HG03108 (cell line): ENCODE measurements at regions not wholly inside any gene's neighbourhood (a gene's known extent, or its start where the extent isn't known, plus 50 kb on each side); places are given as distances from the start of the nearest gene placed in this dataset.
"Not testable (repeated sequence)": the region's sequence is repeated elsewhere in the genome, so short reads cannot be mapped to it uniquely, and the experiment has no call there.

ENCODE experiments used
- ATAC-seq: cut with Tn5 transposase; IDR thresholded peaks from one replicate; pipeline ENCODE4 v1.9.1; 2021; ENCODE audit warnings: moderate library complexity; ENCODE audit not compliant: unreplicated experiment

DNA sequence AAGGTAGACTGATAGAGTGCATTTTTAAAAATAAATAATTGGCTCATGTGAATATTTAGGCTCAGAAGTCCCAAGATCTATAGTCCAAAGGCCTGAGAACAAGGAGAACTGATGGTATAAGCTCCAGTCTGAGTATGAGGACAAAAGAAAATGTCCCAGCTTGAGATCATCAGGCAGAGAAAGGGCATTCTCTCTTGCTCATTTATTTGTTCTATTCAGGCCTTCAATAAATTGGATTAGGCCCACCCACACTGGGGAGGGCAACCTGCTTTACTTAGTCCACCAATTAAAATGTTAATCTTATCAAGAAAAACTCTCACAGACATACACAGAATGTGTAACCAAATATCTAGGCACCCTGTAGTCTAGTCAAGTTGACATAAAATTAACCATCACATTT is 644.4 kb upstream of the MDGA2 start:
- no peak for ATAC-seq

DNA sequence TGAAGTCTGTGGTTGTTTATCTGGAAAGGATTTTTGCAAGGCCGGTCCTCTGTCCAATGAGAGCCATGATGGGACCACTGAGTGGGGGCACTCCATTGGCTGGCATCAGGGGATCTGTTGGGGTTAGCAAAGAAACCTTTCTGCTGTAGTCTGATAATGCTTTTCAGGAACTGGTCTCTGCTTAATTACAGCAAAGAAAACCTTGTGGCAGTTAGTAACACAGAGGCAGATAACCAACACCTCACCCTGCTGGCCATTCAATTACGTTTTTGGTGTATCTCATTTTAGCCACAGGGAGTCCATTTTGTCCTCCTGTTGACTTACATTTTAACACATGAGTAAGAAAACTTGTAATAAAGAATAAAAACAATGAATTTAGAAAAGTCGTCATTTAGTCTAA is 629.3 kb upstream of the MDGA2 start:
- ATAC-seq: no peak

DNA sequence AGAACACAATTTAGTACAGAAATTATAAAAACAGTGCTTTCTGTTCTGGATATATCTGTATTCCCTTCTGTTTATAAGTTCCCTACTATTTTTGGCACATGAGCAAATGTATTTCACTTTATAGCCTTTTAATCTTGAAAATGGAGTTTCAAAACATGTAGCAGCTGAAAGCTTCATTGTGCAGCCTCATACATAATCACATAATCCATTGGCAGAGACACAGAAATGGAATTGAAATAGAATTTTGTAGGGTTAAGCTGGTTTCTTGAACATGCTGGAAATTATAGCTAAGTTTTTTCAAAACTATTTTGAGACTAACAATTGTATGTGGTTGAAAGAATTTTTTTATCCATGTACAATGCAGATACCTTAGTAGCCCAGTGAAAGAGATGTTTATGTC is 614.3 kb upstream of the MDGA2 start:
- ATAC-seq: no peak

DNA sequence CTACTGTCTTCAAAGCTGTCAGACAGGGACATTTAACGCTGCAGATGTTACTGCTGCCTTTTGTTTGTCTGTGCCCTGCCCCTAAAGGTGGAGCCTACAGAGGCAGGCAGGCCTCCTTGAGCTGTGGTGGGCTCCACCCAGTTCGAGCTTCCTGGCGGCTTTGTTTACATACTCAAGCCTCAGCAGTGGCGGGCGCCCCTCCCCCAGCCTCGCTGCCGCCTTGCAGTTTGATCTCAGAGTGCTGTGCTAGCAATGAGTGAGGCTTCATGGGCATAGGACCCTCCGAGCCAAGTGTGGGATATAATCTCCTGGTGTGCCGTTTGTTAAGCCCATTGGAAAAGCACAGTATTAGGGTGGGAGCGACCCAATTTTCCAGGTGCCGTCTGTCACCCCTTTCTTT is 609.8 kb upstream of the MDGA2 start:
- ATAC-seq: not testable (repeated sequence)

DNA sequence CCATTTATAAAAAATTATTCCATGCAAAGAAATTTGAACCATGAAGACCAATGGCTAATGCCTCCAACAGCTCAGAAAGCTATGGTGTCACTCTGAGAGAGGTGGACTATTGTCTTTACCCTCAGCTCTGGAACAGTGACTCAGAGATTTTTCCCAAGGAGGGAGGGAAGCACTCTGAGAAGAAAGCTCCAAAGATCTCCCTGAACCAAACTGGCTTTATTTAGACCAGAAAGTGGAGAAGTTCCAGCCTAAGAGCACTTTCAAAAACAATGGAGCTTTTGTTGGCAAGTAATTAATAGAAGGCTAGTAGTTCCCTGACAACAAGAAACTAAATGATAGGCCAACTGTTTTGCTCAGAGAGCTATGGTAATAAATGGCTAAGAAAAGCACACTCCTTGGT is 599.9 kb upstream of the MDGA2 start:
- ATAC-seq: no peak

DNA sequence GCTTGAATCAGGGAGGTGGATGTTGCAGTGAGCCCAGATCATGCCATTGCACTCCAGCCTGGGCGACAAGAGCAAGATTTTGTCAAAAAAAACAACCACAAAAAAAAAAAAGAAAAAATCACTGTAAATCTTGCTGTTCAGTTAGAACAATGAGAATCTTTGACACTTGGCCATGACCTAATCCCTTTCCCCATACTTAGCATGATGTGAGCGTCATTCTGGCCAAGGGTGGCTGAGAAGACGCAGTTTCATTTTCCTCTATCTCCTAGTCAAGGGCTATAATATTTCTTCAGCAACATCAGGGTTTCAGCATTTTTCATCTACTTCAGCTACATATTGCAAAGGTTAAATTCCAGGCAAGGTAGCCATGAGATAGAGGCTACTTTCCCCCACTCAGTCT is 599.4 kb upstream of the MDGA2 start:
- ATAC-seq: no peak

DNA sequence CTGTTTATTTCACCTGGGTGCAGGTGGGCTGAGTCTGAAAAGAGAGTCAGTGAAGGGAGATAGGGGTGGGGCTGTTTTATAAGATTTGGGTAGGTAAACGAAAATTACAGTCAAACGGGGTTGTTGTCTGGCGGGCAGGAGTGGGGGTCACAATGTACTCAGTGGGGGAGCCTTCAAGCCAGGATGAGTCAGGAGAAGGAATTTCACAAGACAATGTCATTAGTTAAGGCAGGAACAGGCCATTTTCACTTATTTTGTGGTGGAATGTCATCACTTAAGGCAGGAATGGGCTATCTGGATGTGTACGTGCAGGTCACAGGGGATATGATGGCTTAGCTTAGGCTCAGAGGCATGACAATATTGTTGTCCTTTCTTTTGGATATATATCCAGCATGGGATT is 592.5 kb upstream of the MDGA2 start:
- not testable (repeated sequence) for ATAC-seq

DNA sequence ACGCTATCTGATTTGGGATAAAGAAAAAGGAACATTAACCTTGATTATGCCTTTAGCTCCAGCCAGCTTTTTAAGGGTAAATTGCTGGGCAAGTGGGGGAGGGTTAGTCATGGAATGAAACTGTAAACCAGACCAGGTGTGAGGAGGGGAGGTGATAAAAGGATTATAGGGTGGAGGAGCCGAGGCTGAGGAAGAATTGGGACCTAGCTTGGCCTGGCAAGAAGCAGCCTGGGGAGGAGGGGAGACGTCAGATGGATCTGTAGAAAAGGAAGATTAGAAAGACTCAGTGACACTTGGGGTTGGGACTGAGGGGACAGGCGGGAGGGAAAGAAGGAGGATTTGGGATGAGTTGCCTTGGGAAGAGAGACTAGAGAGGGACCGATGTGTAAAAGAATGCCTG is 590.8 kb upstream of the MDGA2 start:
- ATAC-seq: not testable (repeated sequence)

DNA sequence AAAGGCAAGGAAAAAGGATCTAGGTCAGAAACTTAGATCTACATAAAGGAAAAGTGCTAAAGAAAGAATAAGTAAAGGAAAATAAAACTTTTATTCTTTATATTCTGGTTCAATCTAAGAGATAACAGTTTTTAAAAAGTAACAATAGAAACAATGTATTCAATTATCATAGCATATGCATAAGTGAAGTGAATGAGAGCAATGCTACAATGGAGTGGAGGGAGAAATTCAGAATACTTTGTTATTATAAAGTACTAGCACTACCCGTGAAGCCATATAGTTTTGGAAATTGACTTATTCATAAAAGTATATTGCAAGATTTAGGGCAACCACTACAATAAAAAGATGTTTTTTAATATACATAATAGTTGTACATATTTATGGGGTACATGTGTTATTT is 586.0 kb upstream of the MDGA2 start:
- ATAC-seq: no peak

DNA sequence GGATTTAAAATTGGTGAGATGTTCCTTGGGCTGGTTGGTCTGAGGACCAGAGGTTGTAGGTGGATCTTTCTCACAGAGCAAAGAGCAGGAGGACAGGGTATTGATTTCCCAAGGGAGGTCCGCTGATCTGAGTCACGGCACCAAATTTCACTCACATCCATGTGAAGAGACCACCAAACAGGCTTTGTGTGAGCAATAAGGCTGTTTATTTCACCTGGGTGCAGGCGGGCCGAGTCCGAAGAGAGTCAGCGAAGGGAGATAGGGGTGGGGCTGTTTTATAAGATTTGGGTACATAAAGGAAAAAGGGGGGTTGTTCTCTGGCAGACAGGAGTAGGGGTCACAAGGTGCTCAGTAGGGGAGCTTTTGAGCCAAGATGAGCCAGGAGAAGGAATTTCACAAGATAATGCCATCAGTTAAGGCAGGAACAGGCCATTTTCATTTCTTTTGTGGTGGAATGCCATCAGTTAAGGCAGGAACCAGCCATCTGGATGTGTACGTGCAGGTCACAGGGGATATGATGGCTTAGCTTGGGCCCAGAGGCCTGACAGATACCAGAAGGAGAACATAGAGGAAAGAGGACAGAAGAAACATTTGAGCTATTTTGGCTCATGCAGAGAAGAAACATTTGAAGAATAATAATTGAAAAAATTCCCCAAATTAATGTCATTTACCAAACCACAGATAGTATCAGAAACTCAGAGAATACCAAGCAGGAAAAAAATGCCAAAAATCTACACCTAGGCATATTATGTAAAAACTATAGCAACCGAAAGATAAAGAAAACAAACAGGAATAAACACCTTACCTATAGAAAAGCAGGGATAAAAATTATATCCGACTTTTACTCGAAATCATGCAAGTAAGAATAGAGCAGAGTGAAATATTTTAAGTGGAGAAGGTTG is 585.2 kb upstream of the MDGA2 start:
- ATAC-seq: not testable (repeated sequence)

DNA sequence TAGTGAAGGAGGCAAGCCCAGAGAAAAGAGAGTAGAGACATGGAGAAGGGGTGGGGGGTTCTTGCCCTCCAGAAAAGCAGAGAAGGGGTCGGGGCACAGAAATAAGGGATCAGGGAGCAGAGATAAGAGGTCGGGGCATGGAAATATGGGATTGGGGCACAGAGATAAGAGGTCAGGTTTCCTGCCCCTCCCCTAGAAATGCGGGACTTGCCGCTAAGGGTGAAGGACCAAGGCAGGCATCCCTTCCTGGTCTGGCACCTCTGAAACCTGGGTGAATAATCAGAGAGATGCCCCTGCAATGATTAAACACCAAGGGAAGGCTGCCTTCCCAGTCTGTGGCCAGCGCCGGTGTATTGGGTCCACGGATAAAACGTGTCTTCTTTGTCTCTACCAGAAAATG is 584.5 kb upstream of the MDGA2 start:
- not testable (repeated sequence) for ATAC-seq

DNA sequence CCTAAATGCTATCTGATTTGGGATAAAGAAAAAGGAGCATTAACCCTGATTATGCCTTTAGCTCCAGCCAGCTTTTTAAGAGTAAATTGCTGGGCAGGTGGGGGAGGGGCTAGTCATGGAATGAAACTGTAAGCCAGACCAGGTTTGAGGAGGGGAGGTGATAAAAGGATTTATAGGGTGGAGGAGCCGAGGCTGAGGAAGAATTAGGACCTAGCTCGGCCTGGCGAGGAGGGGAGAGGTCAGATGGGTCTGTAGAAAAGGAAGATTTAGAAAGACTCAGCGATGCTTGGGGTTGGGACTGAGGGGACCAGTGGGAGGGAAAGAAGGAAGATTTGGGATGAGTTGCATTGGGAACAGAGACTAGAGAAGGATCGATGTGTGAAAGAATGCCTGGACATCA is 583.8 kb upstream of the MDGA2 start:
- not testable (repeated sequence) for ATAC-seq

DNA sequence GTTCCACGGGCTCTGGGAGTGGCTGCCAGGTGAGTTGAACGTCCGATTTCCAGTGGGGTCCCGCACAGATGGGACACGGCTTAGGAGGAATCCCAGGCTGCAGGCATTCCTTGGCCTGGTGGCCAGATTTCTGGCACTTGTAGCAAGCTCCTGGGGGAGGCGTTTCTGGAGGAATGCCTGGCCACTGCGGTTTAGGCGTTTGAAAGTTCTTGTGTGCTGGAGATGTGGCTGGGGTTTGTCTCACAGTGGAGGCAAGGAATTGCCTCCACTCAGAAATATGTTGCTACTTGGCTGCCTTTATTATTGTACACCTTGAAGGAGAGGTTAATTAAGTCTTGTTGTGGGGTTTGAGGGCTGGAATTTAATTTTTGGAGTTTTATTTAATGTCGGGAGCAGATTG is 583.3 kb upstream of the MDGA2 start:
- ATAC-seq: not testable (repeated sequence)

DNA sequence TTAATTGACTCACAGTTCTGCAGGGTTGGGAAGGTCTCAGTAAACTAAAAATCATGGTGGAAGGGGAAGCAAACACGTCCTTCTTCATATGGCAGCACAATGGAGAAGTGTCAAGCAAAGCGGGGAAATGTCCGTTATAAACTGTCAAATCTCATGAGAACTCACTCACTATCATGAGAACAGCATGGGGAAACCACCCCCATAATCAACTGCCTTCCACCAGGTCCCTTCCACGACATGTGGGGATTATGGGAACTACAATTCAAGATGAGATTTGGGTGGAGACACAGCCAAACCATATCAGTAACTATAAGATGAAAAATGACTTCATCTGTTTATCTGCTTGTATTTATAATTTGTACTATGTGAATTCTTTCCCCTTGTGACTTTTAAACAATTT is 577.6 kb upstream of the MDGA2 start:
- ATAC-seq: no peak

DNA sequence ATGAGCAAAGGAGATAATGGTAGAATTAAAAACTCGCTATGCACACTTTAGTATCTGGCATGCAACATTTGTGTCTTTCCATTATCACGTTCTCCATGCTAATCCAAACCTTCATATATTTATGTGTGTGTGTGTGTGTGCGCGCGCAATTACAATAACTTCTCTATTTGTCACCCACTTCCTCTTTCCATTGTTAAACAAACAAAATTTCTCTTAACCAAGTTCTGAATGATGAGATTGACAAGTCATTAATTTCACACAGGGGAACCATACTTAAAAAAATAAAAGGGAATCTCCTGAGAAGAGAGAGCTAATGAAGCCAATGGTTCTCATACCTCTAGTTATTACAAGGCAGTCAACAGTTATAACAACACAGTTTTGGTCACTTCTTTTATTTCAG is 575.9 kb upstream of the MDGA2 start:
- ATAC-seq: no peak

DNA sequence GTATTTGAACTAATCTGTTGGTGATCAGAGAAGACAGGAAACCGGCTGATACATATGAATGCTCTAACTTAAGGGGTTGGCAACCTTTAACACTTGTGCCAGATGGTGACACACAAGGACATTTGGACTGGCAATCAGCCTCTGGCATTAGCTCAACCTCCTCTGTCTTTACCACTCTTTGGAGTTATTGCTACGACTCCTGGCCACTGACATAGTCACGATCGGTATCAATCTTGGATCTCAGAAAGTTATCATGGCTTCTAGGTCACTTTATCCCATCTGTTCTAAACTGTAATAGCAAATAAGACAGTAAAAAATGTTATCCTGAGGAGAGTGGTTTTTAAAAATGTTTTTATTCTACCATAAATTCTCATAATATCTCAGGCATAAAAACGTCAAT is 575.2 kb upstream of the MDGA2 start:
- ATAC-seq: no peak

DNA sequence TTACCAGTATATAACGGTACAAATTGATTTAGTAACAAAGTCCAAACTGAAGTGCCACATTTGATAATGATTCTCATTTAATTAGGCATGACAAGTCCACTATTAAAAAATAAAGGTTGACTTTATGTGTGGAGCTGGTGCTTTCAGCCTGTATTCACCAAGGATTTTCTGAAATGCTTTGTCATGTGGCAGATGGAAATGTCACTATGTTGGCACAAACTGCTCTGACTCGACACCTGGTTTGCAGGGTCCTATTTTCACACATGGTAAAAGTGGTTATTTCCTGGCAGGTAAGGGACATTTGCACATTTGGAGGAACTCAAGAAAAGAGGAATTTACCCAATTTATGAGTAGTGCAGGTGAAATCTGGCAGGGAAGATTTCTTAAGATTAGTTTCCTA is 572.6 kb upstream of the MDGA2 start:
- ATAC-seq: no peak

DNA sequence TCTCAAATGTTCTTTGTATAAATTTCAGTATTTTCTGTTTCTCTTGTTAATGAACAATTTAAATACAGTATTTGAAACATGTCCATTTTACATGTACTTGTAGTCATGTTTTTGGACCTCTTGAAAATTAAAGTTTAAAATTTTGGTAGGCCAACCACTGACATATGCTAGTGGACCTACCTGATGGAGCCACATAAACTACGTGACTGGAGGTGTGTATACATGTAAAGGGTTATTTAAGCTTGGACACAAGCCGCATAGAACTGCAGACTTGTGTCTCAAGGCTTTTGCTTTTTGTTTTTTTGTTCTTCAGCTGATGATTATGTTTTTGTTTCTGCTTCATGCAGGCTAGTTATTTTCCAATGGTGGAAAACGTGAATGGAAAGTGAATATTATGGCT is 568.5 kb upstream of the MDGA2 start:
- no peak for ATAC-seq

DNA sequence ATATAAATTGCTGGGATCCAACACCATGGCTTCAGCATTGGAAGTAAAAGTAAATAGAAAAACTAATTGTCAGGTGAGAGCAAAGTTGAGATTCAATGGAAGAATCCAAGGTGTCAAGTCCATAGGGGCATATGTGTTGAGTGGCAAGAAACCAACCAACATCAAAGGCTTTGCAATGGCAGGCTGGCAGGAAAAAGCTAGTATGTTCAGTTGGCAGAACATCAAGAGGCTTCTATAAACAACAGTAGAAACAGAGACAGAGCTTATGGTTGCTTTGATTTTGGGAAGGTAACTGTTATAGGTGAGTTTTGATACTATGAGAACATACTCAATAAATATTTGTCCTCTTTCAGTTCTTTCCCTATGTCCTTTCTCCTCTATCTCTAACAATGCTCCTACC is 553.7 kb upstream of the MDGA2 start:
- no peak for ATAC-seq

DNA sequence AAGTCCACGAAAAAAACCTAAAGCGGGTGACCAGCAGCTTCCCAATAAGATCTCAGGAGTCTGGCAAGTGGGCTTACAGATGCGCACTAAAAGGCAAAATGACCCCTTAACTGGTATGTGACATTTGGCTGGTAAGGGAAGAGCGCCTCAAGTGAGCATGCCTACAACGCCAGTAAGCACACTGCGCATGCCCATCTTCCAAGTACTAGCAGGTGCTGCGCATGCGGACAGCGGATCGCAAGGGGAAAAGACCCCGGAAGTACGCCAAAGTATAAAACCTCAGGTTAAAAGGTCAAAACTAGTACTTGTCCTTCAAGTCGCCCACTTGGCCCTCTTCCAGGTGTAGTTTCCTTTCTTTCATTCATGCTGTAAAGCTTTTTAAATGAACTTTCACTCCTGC is 518.5 kb upstream of the MDGA2 start:
- ATAC-seq: no peak

DNA sequence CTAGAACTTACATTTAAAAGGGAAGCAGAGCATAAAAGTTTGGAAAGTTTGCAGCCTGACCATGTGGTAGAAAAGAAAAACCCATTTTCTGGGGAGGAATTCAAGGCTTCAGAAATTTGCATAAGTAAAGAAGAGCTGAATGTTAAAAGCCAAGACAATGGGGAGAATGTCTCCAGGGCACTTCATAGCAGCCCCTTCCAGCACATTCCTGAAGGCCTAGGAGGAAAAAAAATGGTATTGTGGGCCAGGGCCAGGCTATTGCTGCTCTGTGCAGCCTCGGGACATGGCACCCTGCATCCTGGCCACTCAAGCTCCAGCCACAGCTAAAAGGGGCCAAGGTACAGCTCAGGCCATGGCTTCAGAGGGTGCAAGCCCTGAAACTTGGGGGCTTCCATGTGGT is 474.2 kb upstream of the MDGA2 start:
- ATAC-seq: not testable (repeated sequence)

DNA sequence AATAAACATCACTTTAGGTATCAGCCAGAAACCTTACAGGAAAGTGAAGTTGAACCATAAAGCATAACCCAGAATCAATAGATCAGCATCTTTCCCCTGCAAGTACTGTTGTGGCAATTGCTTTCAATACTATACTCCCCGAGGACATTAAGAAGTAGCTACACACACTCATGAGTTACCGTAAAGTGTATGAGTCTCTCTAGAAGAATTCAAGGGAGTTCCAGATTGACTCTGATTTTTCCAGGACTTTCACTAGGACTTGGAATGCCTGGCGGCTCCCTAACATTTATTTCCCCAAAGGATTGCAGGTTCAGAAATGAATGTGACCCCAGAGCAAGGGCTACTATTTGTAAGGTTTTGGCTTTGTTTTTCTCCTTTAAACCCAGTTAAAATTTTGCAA is 465.4 kb upstream of the MDGA2 start:
- ATAC-seq: no peak

DNA sequence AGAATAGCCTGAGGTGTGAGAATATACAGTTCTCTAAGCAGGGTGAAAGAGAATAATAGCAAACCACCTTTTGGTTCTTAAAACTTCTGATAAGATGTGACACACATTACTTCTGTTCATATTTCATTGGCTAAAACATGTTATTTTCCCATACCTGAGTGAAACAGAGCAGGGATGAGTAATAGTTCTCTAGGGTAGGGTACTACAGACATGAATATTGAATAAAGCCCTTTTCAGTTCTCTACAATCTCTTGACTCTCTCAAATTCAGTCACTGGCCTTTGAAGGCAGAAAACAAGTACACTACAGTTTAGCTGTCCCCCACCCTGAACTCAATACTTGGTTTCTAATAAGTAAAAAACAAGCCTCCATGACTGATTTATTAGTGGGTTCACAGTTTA is 454.1 kb upstream of the MDGA2 start:
- no peak for ATAC-seq
